AG04450 (cell line): ENCODE measurements at regions not wholly inside any gene's neighbourhood (a gene's known extent, or its start where the extent isn't known, plus 50 kb on each side); places are given as distances from the start of the nearest gene placed in this dataset.

ENCODE experiments used
- CTCF ChIA-PET: fragments of 300-600, 350-600 bp; formaldehyde crosslinking; extraction: SDS; loops from one replicate; lab custom pipeline; 2022; ENCODE audit warnings: antibody characterized with exemption, inconsistent platforms; lab: Charles Lee
- POLR2A ChIA-PET: fragments of 350-600 bp; formaldehyde crosslinking; extraction: SDS; loops from one replicate; lab custom pipeline; 2021; ENCODE audit warnings: antibody characterized with exemption, inconsistent platforms; lab: Yijun Ruan, JAX
- DNase-seq: peaks from one replicate; pipeline ENCODE4 v3.0.0-alpha.2; 2011; ENCODE audit warnings: low read depth, low spot score
- H3K27ac ChIP-seq: one replicate; pipeline ENCODE4 v1.5.1; 2012; ENCODE audit warnings: low read depth, low read length, control low read depth
- H3K27me3 ChIP-seq: one replicate; pipeline ENCODE4 v1.6.0; 2012; ENCODE audit warnings: low read length; ENCODE audit not compliant: control insufficient read depth, insufficient read depth
- H3K4me3 ChIP-seq: 2 replicates; pipeline ENCODE4 v1.5.1; 2011; ENCODE audit warnings: mild to moderate bottlenecking, low read depth, low read length, control low read depth
- H3K9me3 ChIP-seq: 2 replicates; pipeline ENCODE4 v1.5.1; 2012; ENCODE audit warnings: low read length; ENCODE audit not compliant: control insufficient read depth, insufficient read depth
- TF ChIP-seq, protein P1 (sequence below): IDR thresholded peaks from 2 replicates; pipeline ENCODE4 v1.5.1; 2011; ENCODE audit warnings: low read depth, low read length, control low read depth, inconsistent platforms

DNA sequence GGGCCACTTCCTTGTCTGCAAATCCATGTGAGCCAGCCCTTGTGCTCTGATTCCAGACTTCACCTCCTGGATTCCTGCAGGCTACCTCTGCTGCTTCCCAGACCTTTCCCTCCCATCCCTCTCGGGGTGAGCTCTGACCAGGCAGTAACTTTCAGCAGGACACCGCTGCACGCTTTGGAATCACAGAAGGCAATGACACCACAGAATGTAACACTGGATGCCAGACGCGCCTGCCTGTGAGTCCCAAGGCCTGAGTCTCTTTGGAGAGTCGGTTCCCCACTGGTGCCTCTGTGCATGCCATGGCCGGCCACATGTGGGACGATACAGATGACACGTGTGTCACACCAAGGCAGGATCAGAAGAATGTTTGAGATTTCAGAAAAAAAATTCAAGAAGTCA, 89.7 kb upstream of the ERRFI1 start:
- H3K27ac ChIP-seq: no peak overlapping the region
- TF ChIP-seq, protein P1, sequence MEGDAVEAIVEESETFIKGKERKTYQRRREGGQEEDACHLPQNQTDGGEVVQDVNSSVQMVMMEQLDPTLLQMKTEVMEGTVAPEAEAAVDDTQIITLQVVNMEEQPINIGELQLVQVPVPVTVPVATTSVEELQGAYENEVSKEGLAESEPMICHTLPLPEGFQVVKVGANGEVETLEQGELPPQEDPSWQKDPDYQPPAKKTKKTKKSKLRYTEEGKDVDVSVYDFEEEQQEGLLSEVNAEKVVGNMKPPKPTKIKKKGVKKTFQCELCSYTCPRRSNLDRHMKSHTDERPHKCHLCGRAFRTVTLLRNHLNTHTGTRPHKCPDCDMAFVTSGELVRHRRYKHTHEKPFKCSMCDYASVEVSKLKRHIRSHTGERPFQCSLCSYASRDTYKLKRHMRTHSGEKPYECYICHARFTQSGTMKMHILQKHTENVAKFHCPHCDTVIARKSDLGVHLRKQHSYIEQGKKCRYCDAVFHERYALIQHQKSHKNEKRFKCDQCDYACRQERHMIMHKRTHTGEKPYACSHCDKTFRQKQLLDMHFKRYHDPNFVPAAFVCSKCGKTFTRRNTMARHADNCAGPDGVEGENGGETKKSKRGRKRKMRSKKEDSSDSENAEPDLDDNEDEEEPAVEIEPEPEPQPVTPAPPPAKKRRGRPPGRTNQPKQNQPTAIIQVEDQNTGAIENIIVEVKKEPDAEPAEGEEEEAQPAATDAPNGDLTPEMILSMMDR: no peak
- no peaks in the 10 kb centered on the region for H3K27me3 ChIP-seq
- no peak overlapping the region for H3K4me3 ChIP-seq
- POLR2A ChIA-PET: no interaction called here
- CTCF ChIA-PET: no interaction called here
- no peak for DNase-seq
- no peaks in the 10 kb centered on the region for H3K9me3 ChIP-seq

DNA sequence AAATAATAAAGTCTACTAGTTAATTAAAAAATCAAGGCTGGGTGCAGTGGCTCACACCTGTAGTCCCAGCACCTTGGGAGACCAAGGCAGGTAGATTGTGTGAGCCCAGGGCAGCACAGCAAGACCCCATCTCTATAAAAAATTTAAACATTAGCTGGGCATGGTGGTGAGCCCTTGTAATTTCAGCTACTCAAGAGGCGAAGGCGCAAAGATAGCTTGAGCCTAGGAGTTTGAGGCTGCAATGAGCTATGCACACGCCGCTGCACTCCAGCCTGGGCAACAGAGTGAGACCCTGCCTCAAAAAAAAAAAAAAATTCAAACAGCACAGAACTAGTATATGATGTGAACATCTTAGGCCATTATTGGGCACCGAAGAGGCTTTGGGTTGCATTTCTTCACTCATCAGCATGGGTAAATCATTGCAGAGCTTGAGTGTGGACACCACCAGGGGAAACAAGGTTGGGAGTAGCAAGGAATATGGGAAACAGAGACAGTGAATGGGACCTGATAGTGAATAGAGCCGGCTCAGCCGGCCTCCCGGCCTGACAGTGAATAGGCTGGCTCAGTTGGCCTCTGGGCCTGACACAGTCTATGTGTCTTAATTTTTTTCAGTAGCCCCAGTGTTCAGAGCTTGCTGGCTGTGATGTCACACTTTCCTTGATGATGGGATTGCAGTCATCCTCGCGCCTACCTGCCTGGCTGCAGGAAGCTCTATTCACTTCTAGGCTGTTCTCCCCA, 89.1 kb upstream of the ERRFI1 start:
- TF ChIP-seq, protein P1: no peak
- ChIA-PET POLR2A (no interaction called here), CTCF (no interaction called here)

DNA sequence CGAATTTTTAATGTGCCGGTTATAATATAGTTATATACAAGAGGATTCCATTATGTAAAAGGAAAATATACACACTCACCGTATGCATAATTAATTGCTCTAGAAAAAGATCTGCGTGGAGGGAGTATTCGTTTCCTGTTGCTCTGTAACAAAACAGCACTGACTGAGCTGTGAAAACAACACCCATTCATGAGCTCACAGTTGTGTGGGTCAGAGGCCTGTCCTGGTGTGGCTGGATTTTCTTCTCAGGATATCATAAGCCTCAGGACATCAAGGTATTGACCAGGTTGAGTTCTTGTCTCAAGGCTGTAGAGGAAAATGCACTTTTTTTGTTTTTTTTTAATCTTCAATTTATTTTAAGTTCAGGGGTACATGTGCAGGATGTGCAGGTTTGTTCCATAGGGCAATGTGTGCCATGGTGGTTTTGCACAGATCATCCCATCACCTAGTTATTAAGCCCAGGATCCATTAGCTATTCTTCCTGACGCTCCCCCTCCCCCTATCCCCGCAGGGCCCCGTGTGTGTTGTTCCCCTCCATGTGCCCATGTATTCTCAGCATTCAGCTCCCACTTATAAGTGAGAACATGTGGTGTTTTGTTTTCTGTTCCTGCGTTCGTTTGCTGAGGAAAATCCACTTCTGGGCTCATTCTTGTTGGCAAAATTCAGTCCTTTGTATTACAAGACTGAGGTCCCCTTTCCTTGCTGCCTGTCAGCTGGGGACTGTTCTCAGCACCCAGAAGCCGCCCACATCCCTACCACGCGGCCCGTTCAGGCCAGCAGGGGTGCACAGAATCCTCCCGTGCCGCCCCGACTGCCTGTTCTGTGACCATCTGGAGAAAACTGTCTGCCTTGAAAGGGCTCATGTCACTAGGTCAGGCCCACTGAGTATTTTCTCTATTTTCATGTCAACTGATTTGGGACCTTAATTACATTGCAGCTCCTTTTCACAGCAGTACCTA, 87.4 kb upstream of the ERRFI1 start:
- CTCF ChIA-PET: no interaction called here
- POLR2A ChIA-PET: no interaction called here

More for the DNA sequence above, 89.1 kb upstream of the ERRFI1 start:
- no peaks in the 10 kb centered on the region for H3K9me3 ChIP-seq
- H3K27me3 ChIP-seq: no peaks in the 10 kb centered on the region
- H3K27ac ChIP-seq: no peak overlapping the region
- H3K4me3 ChIP-seq: no peak overlapping the region
- no peak for DNase-seq

DNA sequence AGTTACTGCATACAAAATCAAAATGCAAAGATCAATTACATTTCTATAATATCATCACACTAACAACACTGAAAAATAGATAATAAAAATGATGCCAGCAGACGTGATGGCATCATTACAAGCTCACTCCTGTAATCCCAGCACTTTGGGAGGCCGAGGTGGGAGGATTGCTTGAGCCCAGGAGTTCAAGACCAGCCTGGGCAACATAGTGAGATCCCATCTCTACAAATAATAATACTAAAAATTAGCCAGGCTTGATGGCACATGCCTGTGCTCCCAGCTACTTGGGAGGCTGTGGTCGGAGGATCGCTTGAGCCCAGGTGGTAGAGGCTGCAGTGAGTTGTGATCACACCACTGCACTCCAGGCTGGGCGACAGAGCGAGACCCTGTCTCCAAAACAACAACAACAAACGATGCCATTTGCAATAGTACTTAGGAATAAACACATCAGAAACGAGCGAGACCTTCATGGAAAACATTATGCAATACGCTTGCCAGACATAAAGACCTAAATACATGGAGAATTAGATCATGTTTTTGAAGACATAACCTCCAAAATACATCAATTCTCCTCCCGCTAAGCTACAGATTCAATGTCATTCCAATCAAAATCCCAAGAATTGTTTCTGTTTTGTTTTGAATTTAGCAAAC, 86.6 kb upstream of the ERRFI1 start:
- no peaks in the 10 kb centered on the region for H3K27me3 ChIP-seq
- TF ChIP-seq, protein P1: no peak
- no peak for DNase-seq
- POLR2A ChIA-PET: no interaction called here
- H3K4me3 ChIP-seq: no peak overlapping the region
- H3K9me3 ChIP-seq: 0 out of 2 replicates have a peak, but pooled peaks cover 5% of the 10 kb centered on the region
- H3K27ac ChIP-seq: no peak overlapping the region
- CTCF ChIA-PET: no interaction called here

More for the DNA sequence above, 87.4 kb upstream of the ERRFI1 start:
- H3K4me3 ChIP-seq: no peak overlapping the region
- no peaks in the 10 kb centered on the region for H3K27me3 ChIP-seq
- H3K27ac ChIP-seq: no peak overlapping the region
- DNase-seq: no peak
- 0 out of 2 replicates have a peak, but pooled peaks cover 5% of the 10 kb centered on the region for H3K9me3 ChIP-seq
- TF ChIP-seq, protein P1: no peak
